Tibial artery (tissue), 4 donors: ENCODE measurements at regions not wholly inside any gene's neighbourhood (a gene's known extent, or its start where the extent isn't known, plus 50 kb on each side); places are given as distances from the start of the nearest gene placed in this dataset.

Experiments
- DNase-seq, 2 donors: peaks; one replicate each; pipeline ENCODE4 v3.0.0-alpha.2; 2019
- H3K27ac ChIP-seq, 2 donors: fragments of 200-600 bp; sonication (generic) in 1 of 2; 1 replicate in 1 of 2; 2 replicates in 1 of 2; pipeline ENCODE4 v1.5.1; 2018 to 2019; ENCODE audit warnings: mild to moderate bottlenecking in 1 of 2
- H3K27me3 ChIP-seq, 2 donors: fragments of 200-600 bp; sonication (generic) in 1 of 2; one replicate each; pipeline versions ENCODE4 v1.5.1 to v1.6.0; 2016 to 2019
- H3K36me3 ChIP-seq, 3 donors: fragments of 200-600 bp; sonication (generic) in 2 of 3; one replicate each; pipeline ENCODE4 v1.5.1; 2016 to 2019; ENCODE audit warnings: mild to moderate bottlenecking in 2 of 3
- H3K4me1 ChIP-seq, 4 donors: fragments of 200-600 bp; sonication (generic) in 2 of 4; 1 replicate in 3 of 4; 2 replicates in 1 of 4; pipeline ENCODE4 v1.5.1; 2016 to 2019
- H3K4me3 ChIP-seq, 2 donors: fragments of 200-600 bp; sonication (generic) in 1 of 2; 1 replicate in 1 of 2; 2 replicates in 1 of 2; pipeline ENCODE4 v1.5.1; 2018 to 2019; ENCODE audit warnings: mild to moderate bottlenecking in 2 of 2
- H3K9me3 ChIP-seq, 3 donors: fragments of 200-600 bp; sonication (generic) in 1 of 3; one replicate each; pipeline ENCODE4 v1.5.1; 2016 to 2019
- CTCF ChIP-seq, 2 experiments: fragments of 200-600 bp in 1 of 2; fragments of 450-650 bp in 1 of 2; IDR thresholded peaks; one replicate each; pipeline ENCODE4 v1.5.1; 2017 to 2019; ENCODE audit warnings: antibody characterized with exemption in 2 of 2, mild to moderate bottlenecking in 1 of 2, moderate library complexity in 1 of 2
- intact Hi-C: fragments of 100-400 bp; cut with DNase I; formaldehyde crosslinking; loops from one replicate; pipeline ENCODE4 v1.15.0; 2023; ENCODE audit warnings: low total_unique reads

- Histone ChIP-seq H3K4me3 (no peak overlapping the region), H3K36me3 (no peaks in the 10 kb centered on the region), H3K27me3 (no peaks in the 10 kb centered on the region), H3K9me3 (no peaks in the 10 kb centered on the region), H3K4me1 (no peaks in the 10 kb centered on the region), H3K27ac (no peak overlapping the region)
- intact Hi-C loops = no loop called here
- no peak for DNase-seq
- no peak for TF ChIP-seq CTCF (IDR thresholded peaks at IDR 0.05)
Observed at GRCh38 chr9:29741169-29741568, 2167.9 kb upstream of the C9orf72 start.

- DNase-seq = no peak
- Histone ChIP-seq H3K9me3 (no peaks in the 10 kb centered on the region), H3K27ac (no peak overlapping the region), H3K4me1 (no peaks in the 10 kb centered on the region), H3K4me3 (no peak overlapping the region), H3K36me3 (no peaks in the 10 kb centered on the region), H3K27me3 (no peaks in the 10 kb centered on the region)
- intact Hi-C loops = no loop called here
- no peak for TF ChIP-seq CTCF (IDR thresholded peaks at IDR 0.05)
Observed at GRCh38 chr9:29750062-29750461, 2176.8 kb upstream of the C9orf72 start.

GRCh38 chr9:29751226-29751625, 2177.9 kb upstream of the C9orf72 start:
- H3K9me3 ChIP-seq = no peaks in the 10 kb centered on the region
- intact Hi-C loops = no loop called here
- H3K4me3 ChIP-seq = no peak overlapping the region
- H3K27me3 ChIP-seq = no peaks in the 10 kb centered on the region
- no peaks in the 10 kb centered on the region for H3K4me1 ChIP-seq
- no peak for TF ChIP-seq CTCF (IDR thresholded peaks at IDR 0.05)
- DNase-seq = no peak
- no peaks in the 10 kb centered on the region for H3K36me3 ChIP-seq
- H3K27ac ChIP-seq = no peak overlapping the region

GRCh38 chr9:29753638-29754037, 2180.4 kb upstream of the C9orf72 start:
- TF ChIP-seq CTCF (IDR thresholded peaks at IDR 0.05) = no peak
- no peaks in the 10 kb centered on the region for H3K4me1 ChIP-seq
- intact Hi-C loops = no loop called here
- no peak overlapping the region for H3K4me3 ChIP-seq
- H3K9me3 ChIP-seq = no peaks in the 10 kb centered on the region
- no peak overlapping the region for H3K27ac ChIP-seq
- H3K36me3 ChIP-seq = no peaks in the 10 kb centered on the region
- H3K27me3 ChIP-seq = no peaks in the 10 kb centered on the region
- no peak for DNase-seq

GRCh38 chr9:29769019-29769418, 2195.7 kb upstream of the C9orf72 start:
- intact Hi-C loops = no loop called here
- Histone ChIP-seq H3K36me3 (no peaks in the 10 kb centered on the region), H3K9me3 (no peaks in the 10 kb centered on the region), H3K4me3 (no peak overlapping the region), H3K4me1 (no peaks in the 10 kb centered on the region), H3K27me3 (no peaks in the 10 kb centered on the region), H3K27ac (no peak overlapping the region)
- TF ChIP-seq CTCF (IDR thresholded peaks at IDR 0.05) = no peak
- DNase-seq = no peak

GRCh38 chr9:29773676-29774075, 2200.4 kb upstream of the C9orf72 start:
- intact Hi-C loops = no loop called here

More at GRCh38 chr9:29773676-29774075, 2200.4 kb upstream of the C9orf72 start:
- Histone ChIP-seq H3K9me3 (no peaks in the 10 kb centered on the region), H3K4me3 (no peak overlapping the region), H3K4me1 (no peaks in the 10 kb centered on the region), H3K27ac (no peak overlapping the region), H3K27me3 (no peaks in the 10 kb centered on the region), H3K36me3 (no peaks in the 10 kb centered on the region)
- no peak for TF ChIP-seq CTCF (IDR thresholded peaks at IDR 0.05)
- no peak for DNase-seq
